ENCODE measurements at regions not wholly inside any gene's neighbourhood (a gene's known extent, or its start where the extent isn't known, plus 50 kb on each side); places are given as distances from the start of the nearest gene placed in this dataset.
"Not testable (repeated sequence)": the region's sequence is repeated elsewhere in the genome, so short reads cannot be mapped to it uniquely, and the experiment has no call there.

- Mint-ChIP-seq H3K9me3 (peaks cover 0 to 2% (median 0%) of the 10 kb centered on the region in 5 donors), H3K27me3 (peaks cover 0 to 2% of the 10 kb centered on the region in 2 donors), H3K4me1 (peaks cover 6 to 14% (median 13%) of the 10 kb centered on the region in 3 donors), H3K27ac (no peak overlapping the region), H3K4me3 (no peak overlapping the region), H3K36me3 (peaks cover 0 to 4% (median 0%) of the 10 kb centered on the region in 3 donors)
- no peaks in the 10 kb centered on the region for H3K27me3 ChIP-seq (ENCODE audit: insufficient read depth, low read length, poor library complexity, severe bottlenecking)
- no peaks in the 10 kb centered on the region for H3K36me3 ChIP-seq (ENCODE audit: insufficient read depth, low read length)
- DNase-seq, result no peak
- H3K9me3 ChIP-seq (ENCODE audit: low read length), result no peaks in the 10 kb centered on the region
- no peaks in the 10 kb centered on the region for H3K4me1 ChIP-seq (ENCODE audit: insufficient read depth, low read length)
- H3K27ac ChIP-seq (ENCODE audit: low read depth, low read length), result no peak overlapping the region
- ChIA-PET CTCF (no interaction called here), POLR2A (no interaction called here)
- H3K4me3 ChIP-seq (ENCODE audit: low read length), result no peak overlapping the region
These were observed 176.4 kb upstream of the JADE1 start for GRCh38 chr4:128633067-128633466.

GRCh38 chr4:128630871-128631270 lies 178.6 kb upstream of the JADE1 start:
- ChIA-PET POLR2A (no interaction called here), CTCF (no interaction called here)
- DNase-seq, result no peak
- H3K4me1 ChIP-seq (ENCODE audit: insufficient read depth, low read length), result no peaks in the 10 kb centered on the region
- Mint-ChIP-seq H3K27ac (no peak overlapping the region), H3K36me3 (peaks cover 0 to 4% (median 0%) of the 10 kb centered on the region in 3 donors), H3K4me3 (no peak overlapping the region), H3K9me3 (peaks cover 0 to 2% (median 0%) of the 10 kb centered on the region in 5 donors), H3K27me3 (peaks cover 0 to 2% of the 10 kb centered on the region in 2 donors), H3K4me1 (peaks cover 6 to 14% (median 13%) of the 10 kb centered on the region in 3 donors)
- H3K4me3 ChIP-seq (ENCODE audit: low read length), result no peak overlapping the region
- no peak overlapping the region for H3K27ac ChIP-seq (ENCODE audit: low read depth, low read length)
- no peaks in the 10 kb centered on the region for H3K9me3 ChIP-seq (ENCODE audit: low read length)
- no peaks in the 10 kb centered on the region for H3K27me3 ChIP-seq (ENCODE audit: insufficient read depth, low read length, poor library complexity, severe bottlenecking)
- H3K36me3 ChIP-seq (ENCODE audit: insufficient read depth, low read length), result no peaks in the 10 kb centered on the region

- H3K9me3 ChIP-seq (ENCODE audit: low read length), result no peaks in the 10 kb centered on the region
- Mint-ChIP-seq H3K36me3 (no peaks in the 10 kb centered on the region), H3K4me3 (no peak overlapping the region), H3K27me3 (peaks cover 0 to 6% of the 10 kb centered on the region in 2 donors), H3K27ac (no peak overlapping the region), H3K4me1 (no peaks in the 10 kb centered on the region), H3K9me3 (peaks cover 0 to 4% (median 3%) of the 10 kb centered on the region in 5 donors)
- no peak overlapping the region for H3K4me3 ChIP-seq (ENCODE audit: low read length)
- no peak for DNase-seq
- CTCF ChIA-PET, result no interaction called here
- H3K27me3 ChIP-seq (ENCODE audit: insufficient read depth, low read length, poor library complexity, severe bottlenecking), result no peaks in the 10 kb centered on the region
- H3K36me3 ChIP-seq (ENCODE audit: insufficient read depth, low read length), result no peaks in the 10 kb centered on the region
- H3K4me1 ChIP-seq (ENCODE audit: insufficient read depth, low read length), result no peaks in the 10 kb centered on the region
- no peak overlapping the region for H3K27ac ChIP-seq (ENCODE audit: low read depth, low read length)
- POLR2A ChIA-PET, result no interaction called here
These were observed 185.8 kb upstream of the JADE1 start for GRCh38 chr4:128623508-128624215.

GRCh38 chr4:128620279-128620965 lies 189.1 kb upstream of the JADE1 start:
- DNase-seq; H3K4me1 Mint-ChIP-seq; H3K9me3 Mint-ChIP-seq; H3K27me3 ChIP-seq (ENCODE audit: insufficient read depth, low read length, poor library complexity, severe bottlenecking); H3K4me3 ChIP-seq (ENCODE audit: low read length); H3K36me3 ChIP-seq (ENCODE audit: insufficient read depth, low read length); CTCF ChIA-PET; H3K36me3 Mint-ChIP-seq; H3K9me3 ChIP-seq (ENCODE audit: low read length); H3K4me3 Mint-ChIP-seq; POLR2A ChIA-PET; H3K27ac ChIP-seq (ENCODE audit: low read depth, low read length); H3K4me1 ChIP-seq (ENCODE audit: insufficient read depth, low read length); H3K27ac Mint-ChIP-seq; H3K27me3 Mint-ChIP-seq: not testable (repeated sequence)

GRCh38 chr4:128615197-128615596 lies 194.3 kb upstream of the JADE1 start:
- Mint-ChIP-seq H3K4me3 (no peak overlapping the region), H3K27me3 (peaks cover 2 to 21% of the 10 kb centered on the region in 2 donors), H3K9me3 (peaks cover 0 to 4% (median 3%) of the 10 kb centered on the region in 5 donors), H3K4me1 (no peaks in the 10 kb centered on the region), H3K36me3 (no peaks in the 10 kb centered on the region), H3K27ac (no peak overlapping the region)
- ChIA-PET CTCF (no interaction called here), POLR2A (no interaction called here)
- H3K4me1 ChIP-seq (ENCODE audit: insufficient read depth, low read length), result no peaks in the 10 kb centered on the region
- H3K36me3 ChIP-seq (ENCODE audit: insufficient read depth, low read length), result no peaks in the 10 kb centered on the region
- no peak for DNase-seq
- H3K27me3 ChIP-seq (ENCODE audit: insufficient read depth, low read length, poor library complexity, severe bottlenecking), result no peaks in the 10 kb centered on the region
- H3K27ac ChIP-seq (ENCODE audit: low read depth, low read length), result no peak overlapping the region
- no peaks in the 10 kb centered on the region for H3K9me3 ChIP-seq (ENCODE audit: low read length)
- no peak overlapping the region for H3K4me3 ChIP-seq (ENCODE audit: low read length)

GRCh38 chr4:128608006-128608405 lies 201.5 kb upstream of the JADE1 start:
- Histone ChIP-seq H3K9me3 (ENCODE audit: low read length) (no peaks in the 10 kb centered on the region), H3K27me3 (ENCODE audit: insufficient read depth, low read length, poor library complexity, severe bottlenecking) (no peaks in the 10 kb centered on the region), H3K27ac (ENCODE audit: low read depth, low read length) (no peak overlapping the region), H3K36me3 (ENCODE audit: insufficient read depth, low read length) (no peaks in the 10 kb centered on the region), H3K4me1 (ENCODE audit: insufficient read depth, low read length) (no peaks in the 10 kb centered on the region), H3K4me3 (ENCODE audit: low read length) (no peak overlapping the region)
- H3K27ac Mint-ChIP-seq, result no peak overlapping the region
- no peaks in the 10 kb centered on the region for H3K36me3 Mint-ChIP-seq
- ChIA-PET POLR2A (no interaction called here), CTCF (no interaction called here)
- peaks cover 5 to 28% of the 10 kb centered on the region in 2 donors for H3K27me3 Mint-ChIP-seq
- H3K4me3 Mint-ChIP-seq, result no peak overlapping the region
- no peaks in the 10 kb centered on the region for H3K9me3 Mint-ChIP-seq
- no peaks in the 10 kb centered on the region for H3K4me1 Mint-ChIP-seq
- no peak for DNase-seq

GRCh38 chr4:128606173-128606572 lies 203.3 kb upstream of the JADE1 start:
- CTCF ChIA-PET, result no interaction called here
- POLR2A ChIA-PET, result no interaction called here
- H3K27ac ChIP-seq (ENCODE audit: low read depth, low read length), result no peak overlapping the region
- Mint-ChIP-seq H3K27ac (no peak overlapping the region), H3K27me3 (peaks cover 5 to 36% of the 10 kb centered on the region in 2 donors), H3K36me3 (no peaks in the 10 kb centered on the region), H3K4me1 (no peaks in the 10 kb centered on the region), H3K4me3 (no peak overlapping the region), H3K9me3 (no peaks in the 10 kb centered on the region)
- no peaks in the 10 kb centered on the region for H3K27me3 ChIP-seq (ENCODE audit: insufficient read depth, low read length, poor library complexity, severe bottlenecking)
- no peaks in the 10 kb centered on the region for H3K4me1 ChIP-seq (ENCODE audit: insufficient read depth, low read length)
- no peaks in the 10 kb centered on the region for H3K36me3 ChIP-seq (ENCODE audit: insufficient read depth, low read length)
- H3K9me3 ChIP-seq (ENCODE audit: low read length), result no peaks in the 10 kb centered on the region
- H3K4me3 ChIP-seq (ENCODE audit: low read length), result no peak overlapping the region
- no peak for DNase-seq

GRCh38 chr4:128604840-128605239 lies 204.7 kb upstream of the JADE1 start:
- no peak for DNase-seq
- no peaks in the 10 kb centered on the region for H3K9me3 Mint-ChIP-seq
- no peak overlapping the region for H3K27ac Mint-ChIP-seq
- Histone ChIP-seq H3K36me3 (ENCODE audit: insufficient read depth, low read length) (no peaks in the 10 kb centered on the region), H3K4me3 (ENCODE audit: low read length) (no peak overlapping the region), H3K27me3 (ENCODE audit: insufficient read depth, low read length, poor library complexity, severe bottlenecking) (no peaks in the 10 kb centered on the region), H3K9me3 (ENCODE audit: low read length) (no peaks in the 10 kb centered on the region), H3K27ac (ENCODE audit: low read depth, low read length) (no peak overlapping the region), H3K4me1 (ENCODE audit: insufficient read depth, low read length) (no peaks in the 10 kb centered on the region)
- ChIA-PET POLR2A (no interaction called here), CTCF (no interaction called here)
- H3K4me1 Mint-ChIP-seq, result no peaks in the 10 kb centered on the region
- no peaks in the 10 kb centered on the region for H3K36me3 Mint-ChIP-seq
- H3K4me3 Mint-ChIP-seq, result no peak overlapping the region
- peaks cover 6 to 44% of the 10 kb centered on the region in 2 donors for H3K27me3 Mint-ChIP-seq
